NOMO-1 treated with DMSO at 0.1 percent for 48 hours (cell line): ENCODE measurements at regions not wholly inside any gene's neighbourhood (a gene's known extent, or its start where the extent isn't known, plus 50 kb on each side); places are given as distances from the start of the nearest gene placed in this dataset.

ENCODE experiments used
- DNase-seq: peaks from one replicate; lab custom pipeline; 2025; ENCODE audit not compliant: unreplicated experiment; lab: John Stamatoyannopoulos, UW

- no peak for DNase-seq
Observed at GRCh38 chr7:46022397-46022796, 101.3 kb upstream of the IGFBP3 start.

- DNase-seq, result no peak
Observed at GRCh38 chr7:46015107-46015868, 94.2 kb upstream of the IGFBP3 start.

- no peak for DNase-seq
Observed at GRCh38 chr7:46011501-46011900, 90.4 kb upstream of the IGFBP3 start.

GRCh38 chr7:46011059-46011458 is 90.0 kb upstream of the IGFBP3 start:
- no peak for DNase-seq

GRCh38 chr7:46009211-46009610 is 88.1 kb upstream of the IGFBP3 start:
- DNase-seq, result no peak

GRCh38 chr7:46007990-46008643 is 87.0 kb upstream of the IGFBP3 start:
- no peak for DNase-seq

GRCh38 chr7:46007194-46007593 is 86.1 kb upstream of the IGFBP3 start:
- DNase-seq, result no peak

- no peak for DNase-seq
Observed at GRCh38 chr7:46006723-46007122, 85.7 kb upstream of the IGFBP3 start.

GRCh38 chr7:46006212-46006611 is 85.1 kb upstream of the IGFBP3 start:
- DNase-seq, result no peak

GRCh38 chr7:46004965-46005364 is 83.9 kb upstream of the IGFBP3 start:
- no peak for DNase-seq

- peak; percentile 44 for DNase-seq
Observed at GRCh38 chr7:46003896-46004875, 83.1 kb upstream of the IGFBP3 start.

GRCh38 chr7:46003161-46003560 is 82.1 kb upstream of the IGFBP3 start:
- no peak for DNase-seq

GRCh38 chr7:46000513-46000912 is 79.4 kb upstream of the IGFBP3 start:
- DNase-seq, result no peak

GRCh38 chr7:45999541-45999940 is 78.5 kb upstream of the IGFBP3 start:
- no peak for DNase-seq

- no peak for DNase-seq
Observed at GRCh38 chr7:45998506-45998905, 77.4 kb upstream of the IGFBP3 start.

- DNase-seq, result no peak
Observed at GRCh38 chr7:45993621-45994020, 72.5 kb upstream of the IGFBP3 start.

GRCh38 chr7:45992826-45993225 is 71.8 kb upstream of the IGFBP3 start:
- DNase-seq, result no peak

- no peak for DNase-seq
Observed at GRCh38 chr7:45990276-45990675, 69.2 kb upstream of the IGFBP3 start.

GRCh38 chr7:45988405-45989057 is 67.5 kb upstream of the IGFBP3 start:
- DNase-seq, result no peak

- DNase-seq, result no peak
Observed at GRCh38 chr7:45987521-45988290, 66.6 kb upstream of the IGFBP3 start.
